Astrocyte of the cerebellum (primary cell): ENCODE measurements at regions not wholly inside any gene's neighbourhood (a gene's known extent, or its start where the extent isn't known, plus 50 kb on each side); places are given as distances from the start of the nearest gene placed in this dataset.

Source experiments
- DNase-seq: peaks from one replicate; pipeline ENCODE4 v3.0.0-alpha.2; 2011; ENCODE audit warnings: low read depth
- H3K4me3 ChIP-seq: 2 replicates; pipeline ENCODE4 v1.5.1; 2011; ENCODE audit warnings: mild to moderate bottlenecking, low read depth, low read length, moderate library complexity
- CTCF ChIP-seq: IDR thresholded peaks from 2 replicates; pipeline ENCODE4 v1.5.1; 2012; ENCODE audit warnings: low read length, low read depth, moderate library complexity, mild to moderate bottlenecking; ENCODE audit errors: missing control alignments
- in situ Hi-C: cut with HindIII; loops from 2 replicates; pipeline ENCODE4 v1.10.0; 2017; ENCODE audit warnings: low sequenced_read_pairs

GRCh38 chr16:86709103-86709502 is 130.8 kb downstream of the FOXL1 start:
- DNase-seq = no peak
- no peak for TF ChIP-seq CTCF
- in situ Hi-C loops = no loop called here
- H3K4me3 ChIP-seq = no peak overlapping the region

- no peak for DNase-seq
- in situ Hi-C loops = no loop called here
- no peak overlapping the region for H3K4me3 ChIP-seq
- TF ChIP-seq CTCF = no peak
Measured at GRCh38 chr16:86709902-86710601, 131.7 kb downstream of the FOXL1 start.

- no peak for TF ChIP-seq CTCF
- in situ Hi-C loops = no loop called here
- no peak for DNase-seq
- H3K4me3 ChIP-seq = no peak overlapping the region
Measured at GRCh38 chr16:86710602-86710950, 132.2 kb downstream of the FOXL1 start.

- DNase-seq = no peak
- H3K4me3 ChIP-seq = no peak overlapping the region
- TF ChIP-seq CTCF = no peak
- in situ Hi-C loops = no loop called here
Measured at GRCh38 chr16:86712158-86713009, 134.0 kb downstream of the FOXL1 start.

GRCh38 chr16:86713021-86713631 is 134.8 kb downstream of the FOXL1 start:
- no peak for DNase-seq
- TF ChIP-seq CTCF = no peak
- no peak overlapping the region for H3K4me3 ChIP-seq
- in situ Hi-C loops = no loop called here

- no peak for TF ChIP-seq CTCF
- no peak for DNase-seq
- in situ Hi-C loops = no loop called here
- H3K4me3 ChIP-seq = no peak overlapping the region
Measured at GRCh38 chr16:86714166-86714565, 135.8 kb downstream of the FOXL1 start.
